ENCODE measurements at regions not wholly inside any gene's neighbourhood (a gene's known extent, or its start where the extent isn't known, plus 50 kb on each side); places are given as distances from the start of the nearest gene placed in this dataset.

GRCh38 chr2:185384822-185385560 lies 353.6 kb upstream of the FSIP2 start:
- TF ChIP-seq CTCF (IDR thresholded peaks at IDR 0.05), result no peak
- no peak overlapping the region for H3K27ac ChIP-seq
- DNase-seq, result no peak
- no peaks in the 10 kb centered on the region for H3K9me3 ChIP-seq
- no peaks in the 10 kb centered on the region for H3K4me1 ChIP-seq
- H3K4me3 ChIP-seq, result no peak overlapping the region
- intact Hi-C loops (cut with DNase I), result no loop called here
- no peaks in the 10 kb centered on the region for H3K36me3 ChIP-seq
- H3K9ac ChIP-seq (ENCODE audit: low read depth in 2 of 2, low read length in 2 of 2), result no peak overlapping the region
- no peaks in the 10 kb centered on the region for H3K27me3 ChIP-seq

- DNase-seq, result no peak
- Histone ChIP-seq H3K4me3 (no peak overlapping the region), H3K4me1 (no peaks in the 10 kb centered on the region), H3K9me3 (no peaks in the 10 kb centered on the region), H3K36me3 (no peaks in the 10 kb centered on the region), H3K9ac (ENCODE audit: low read depth in 2 of 2, low read length in 2 of 2) (no peak overlapping the region), H3K27ac (no peak overlapping the region), H3K27me3 (no peaks in the 10 kb centered on the region)
- intact Hi-C loops (cut with DNase I), result no loop called here
- TF ChIP-seq CTCF (IDR thresholded peaks at IDR 0.05), result no peak
Observed at GRCh38 chr2:185388226-185388625, 350.4 kb upstream of the FSIP2 start.

- Histone ChIP-seq H3K9me3 (no peaks in the 10 kb centered on the region), H3K9ac (ENCODE audit: low read depth in 2 of 2, low read length in 2 of 2) (no peak overlapping the region), H3K36me3 (no peaks in the 10 kb centered on the region), H3K27ac (no peak overlapping the region), H3K27me3 (no peaks in the 10 kb centered on the region), H3K4me1 (no peaks in the 10 kb centered on the region), H3K4me3 (no peak overlapping the region)
- intact Hi-C loops (cut with DNase I), result no loop called here
- DNase-seq, result no peak
- no peak for TF ChIP-seq CTCF (IDR thresholded peaks at IDR 0.05)
Observed at GRCh38 chr2:185391543-185391942, 347.1 kb upstream of the FSIP2 start.

GRCh38 chr2:185393091-185393490 lies 345.5 kb upstream of the FSIP2 start:
- H3K9me3 ChIP-seq, result no peaks in the 10 kb centered on the region
- no peaks in the 10 kb centered on the region for H3K36me3 ChIP-seq
- no peak overlapping the region for H3K27ac ChIP-seq
- intact Hi-C loops (cut with DNase I), result no loop called here
- no peak for DNase-seq
- no peak for TF ChIP-seq CTCF (IDR thresholded peaks at IDR 0.05)
- H3K4me3 ChIP-seq, result no peak overlapping the region
- H3K9ac ChIP-seq (ENCODE audit: low read depth in 2 of 2, low read length in 2 of 2), result no peak overlapping the region
- no peaks in the 10 kb centered on the region for H3K27me3 ChIP-seq
- H3K4me1 ChIP-seq, result no peaks in the 10 kb centered on the region

- Histone ChIP-seq H3K36me3 (no peaks in the 10 kb centered on the region), H3K27me3 (no peaks in the 10 kb centered on the region)
- intact Hi-C loops (cut with DNase I), result no loop called here
Observed at GRCh38 chr2:185402474-185402873, 336.1 kb upstream of the FSIP2 start.

More at GRCh38 chr2:185402474-185402873, 336.1 kb upstream of the FSIP2 start:
- no peak overlapping the region for H3K27ac ChIP-seq
- no peak overlapping the region for H3K9ac ChIP-seq (ENCODE audit: low read depth in 2 of 2, low read length in 2 of 2)
- no peak for DNase-seq
- H3K9me3 ChIP-seq, result no peaks in the 10 kb centered on the region
- H3K4me3 ChIP-seq, result no peak overlapping the region
- no peaks in the 10 kb centered on the region for H3K4me1 ChIP-seq
- TF ChIP-seq CTCF (IDR thresholded peaks at IDR 0.05), result no peak

All from colonic mucosa (tissue), 4 donors.